ENCODE measurements at regions not wholly inside any gene's neighbourhood (a gene's known extent, or its start where the extent isn't known, plus 50 kb on each side); places are given as distances from the start of the nearest gene placed in this dataset.

- DNase-seq, result peak; percentile 61
Observed at GRCh38 chr14:75333606-75334548, 55.2 kb downstream of the FOS start.

GRCh38 chr14:75334549-75335051 is 56.0 kb downstream of the FOS start:
- no peak for DNase-seq

- peak; percentile 58 for DNase-seq
Observed at GRCh38 chr14:75335571-75335970, 56.9 kb downstream of the FOS start.

GRCh38 chr14:75338398-75338797 is 59.8 kb downstream of the FOS start:
- no peak for DNase-seq

GRCh38 chr14:75339059-75339458 is 60.4 kb downstream of the FOS start:
- DNase-seq, result no peak

DNA sequence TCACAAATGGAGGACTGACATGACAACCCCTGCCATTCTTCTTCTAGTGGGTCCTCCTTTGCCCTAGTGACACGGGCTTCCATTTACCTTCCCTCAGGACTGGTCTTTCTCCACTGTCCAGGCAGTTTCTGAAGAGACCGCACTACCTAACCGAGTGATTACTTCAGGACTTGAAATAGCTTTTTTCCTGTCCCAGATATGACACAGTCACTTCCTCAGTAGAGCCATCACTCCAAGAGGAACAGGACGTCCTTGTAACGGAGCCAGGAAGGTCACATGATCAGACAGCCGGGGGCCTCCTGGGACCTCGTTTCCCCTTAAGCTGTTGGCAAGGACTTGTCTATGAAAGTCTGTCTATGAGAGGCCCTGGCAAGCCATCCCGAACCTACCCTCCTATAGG is 62.3 kb downstream of the FOS start:
- DNase-seq, result peak; percentile 77

- no peak for DNase-seq
Observed at GRCh38 chr14:75341620-75342019, 63.0 kb downstream of the FOS start.

DNA sequence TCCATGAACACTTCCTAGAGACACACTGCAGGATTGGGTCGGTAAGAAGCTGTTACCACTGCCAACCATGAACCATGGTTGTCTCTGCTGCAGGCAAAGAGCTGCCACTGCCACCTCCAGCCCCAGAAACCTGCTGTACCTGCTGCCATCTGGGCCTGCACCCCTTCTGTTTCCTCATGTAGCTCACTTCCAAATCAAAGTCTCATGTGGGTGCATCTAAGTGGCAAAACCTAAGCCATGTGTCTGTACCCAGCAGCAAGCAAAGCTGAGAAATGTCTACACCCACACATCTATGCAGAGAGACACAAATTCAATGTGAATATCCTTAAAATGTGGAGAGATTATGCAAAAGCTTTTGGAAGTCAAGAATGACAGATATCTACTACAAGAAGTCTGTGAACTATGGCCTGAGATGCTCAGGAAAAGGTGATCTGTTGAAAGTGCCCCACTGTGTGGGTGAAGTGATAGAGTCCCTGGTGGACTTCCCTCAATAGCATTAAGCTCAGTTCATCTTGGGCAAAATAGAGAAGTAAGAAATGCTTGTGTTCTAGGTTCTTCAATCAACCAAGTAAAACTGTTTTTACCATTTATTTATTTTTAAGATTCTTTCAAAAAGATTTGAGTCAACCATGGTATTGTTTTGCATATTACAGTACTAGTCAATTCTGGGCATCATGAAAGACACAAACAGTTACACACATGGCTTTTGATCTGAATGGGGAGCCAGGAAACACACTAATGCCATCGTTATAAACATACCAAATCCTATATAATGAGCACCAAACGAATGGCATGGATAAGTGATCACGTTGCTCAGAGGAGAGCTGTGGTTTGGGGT is 64.4 kb downstream of the FOS start:
- no peak for DNase-seq

DNA sequence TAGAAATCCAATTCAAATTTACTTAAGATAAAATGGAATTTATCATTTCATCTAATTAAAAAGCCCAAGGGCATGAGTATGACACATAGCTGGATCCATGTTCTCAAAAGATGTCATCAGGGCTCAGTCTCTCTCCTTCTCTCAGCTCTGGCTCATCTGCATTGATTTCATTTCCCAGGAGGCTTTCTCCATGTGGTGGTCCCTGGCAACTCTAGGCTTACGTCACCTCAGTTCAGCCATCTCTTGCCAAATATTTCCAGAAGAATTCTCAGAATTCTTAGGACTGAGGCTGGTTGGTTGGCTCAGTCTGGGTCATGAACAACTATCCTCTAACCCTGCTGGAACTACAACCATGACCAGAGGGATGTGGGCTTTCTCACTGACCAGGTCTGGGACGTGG is 65.3 kb downstream of the FOS start:
- no peak for DNase-seq

- no peak for DNase-seq
Observed at GRCh38 chr14:75344411-75344810, 65.8 kb downstream of the FOS start.

- DNase-seq, result no peak
Observed at GRCh38 chr14:75350505-75351060, 72.0 kb downstream of the FOS start.

- DNase-seq, result no peak
Observed at GRCh38 chr14:75359098-75359497, 68.7 kb upstream of the JDP2 start.

GRCh38 chr14:75361041-75361440 is 66.8 kb upstream of the JDP2 start:
- no peak for DNase-seq

DNA sequence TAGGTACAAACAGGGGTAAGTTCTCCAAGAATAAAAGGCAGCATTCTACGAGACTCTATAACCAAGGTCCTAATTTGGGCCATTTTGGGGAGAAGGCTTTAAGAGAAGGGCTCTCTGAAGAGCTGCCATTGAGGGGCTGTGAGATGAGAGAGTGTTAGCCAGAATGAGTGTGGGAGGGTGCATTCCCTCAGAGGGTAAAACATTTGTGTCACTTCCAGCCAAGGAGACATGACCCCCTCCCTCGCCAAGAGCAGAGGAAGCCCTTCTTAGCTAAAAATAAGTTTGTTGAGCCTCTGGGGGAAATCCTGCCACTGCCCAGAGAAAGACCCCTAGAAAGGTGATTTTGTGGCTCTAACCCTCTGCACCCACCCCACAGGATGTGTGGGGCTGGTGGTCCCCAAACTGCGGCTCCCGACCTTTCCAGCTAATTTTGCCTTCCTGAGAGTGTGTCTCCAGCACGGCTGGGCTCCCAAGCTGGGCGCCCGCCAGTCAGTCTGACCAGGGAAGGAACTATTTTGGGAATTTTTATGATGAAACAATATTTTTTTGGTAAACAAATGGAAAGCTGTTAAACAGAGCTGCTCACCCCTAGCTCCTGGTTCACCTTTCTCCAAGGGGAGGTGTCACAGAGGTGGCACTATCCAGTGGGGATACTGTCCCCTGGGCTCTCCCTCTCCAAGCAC is 65.9 kb upstream of the JDP2 start:
- no peak for DNase-seq

- no peak for DNase-seq
Observed at GRCh38 chr14:75363130-75363529, 64.7 kb upstream of the JDP2 start.

DNA sequence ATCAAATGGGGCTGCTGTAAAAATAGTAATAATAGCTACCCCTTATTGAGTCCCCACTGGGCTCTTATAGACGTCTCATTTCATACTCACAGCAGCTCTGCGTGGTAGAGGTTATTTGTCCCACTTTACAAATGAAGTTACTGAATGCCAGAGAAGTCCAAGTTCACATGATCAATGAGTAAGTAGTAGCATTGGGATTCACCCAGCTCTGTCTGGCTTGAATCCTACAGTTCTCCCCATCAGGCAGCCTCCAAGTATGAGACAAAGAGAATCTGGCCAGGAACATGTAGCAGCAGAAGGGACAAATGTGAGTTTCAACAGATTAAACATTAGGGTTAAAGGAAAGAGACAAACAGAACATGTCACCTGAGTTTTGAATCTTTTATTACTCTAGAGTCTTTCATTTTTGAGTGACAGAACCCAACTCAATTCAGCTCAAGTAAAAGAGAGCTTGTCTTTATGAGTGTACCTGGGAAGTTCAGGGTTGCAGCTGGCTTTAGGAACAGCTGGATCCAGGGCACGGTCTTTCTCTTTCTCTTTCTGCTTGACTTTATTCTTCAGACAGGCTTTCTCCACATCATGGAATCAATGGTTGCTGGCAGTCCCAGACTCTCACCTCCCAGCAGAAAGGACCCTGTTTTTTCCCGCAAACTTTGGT is 64.1 kb upstream of the JDP2 start:
- no peak for DNase-seq

GRCh38 chr14:75365116-75365515 is 62.7 kb upstream of the JDP2 start:
- DNase-seq, result no peak

GRCh38 chr14:75366963-75367362 is 60.9 kb upstream of the JDP2 start:
- no peak for DNase-seq

DNA sequence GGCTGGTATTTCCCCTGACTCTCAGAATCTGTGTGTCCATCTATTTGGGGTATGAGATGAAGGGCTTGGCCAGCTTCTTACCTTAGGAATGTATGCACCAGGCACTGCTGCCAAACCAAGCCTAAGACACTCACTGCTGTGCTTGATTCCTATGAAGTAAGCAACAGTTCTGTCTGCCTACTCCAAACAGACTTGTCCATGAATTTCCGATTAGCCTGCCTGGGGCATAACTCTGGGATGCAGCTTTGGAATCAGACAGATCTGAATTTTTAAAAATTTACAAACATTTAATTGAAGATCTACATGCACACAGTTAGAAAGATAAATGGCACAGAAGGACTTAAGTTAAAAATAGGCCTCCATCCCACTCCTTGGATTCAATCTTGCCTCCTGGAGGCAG is 59.5 kb upstream of the JDP2 start:
- no peak for DNase-seq

DNA sequence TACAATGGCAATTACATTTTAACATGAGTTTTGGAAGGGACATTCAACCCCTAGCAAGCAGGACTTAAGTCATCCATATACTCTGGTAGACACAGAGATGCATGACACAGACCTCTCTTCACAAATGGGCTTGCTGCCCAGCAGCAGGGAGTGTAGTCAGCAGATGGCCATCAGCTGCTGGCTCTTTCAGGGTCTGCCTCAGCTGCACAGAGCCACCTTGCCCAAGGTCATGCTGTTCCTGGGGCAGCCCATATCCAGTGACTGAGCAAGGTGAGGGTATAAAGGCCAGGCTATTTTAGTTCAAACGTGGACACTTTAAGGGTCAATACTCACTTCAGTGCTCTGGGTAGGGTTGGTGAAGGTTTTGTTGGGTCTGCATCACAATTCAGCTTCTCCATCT is 58.3 kb upstream of the JDP2 start:
- peak; percentile 65 for DNase-seq

DNA sequence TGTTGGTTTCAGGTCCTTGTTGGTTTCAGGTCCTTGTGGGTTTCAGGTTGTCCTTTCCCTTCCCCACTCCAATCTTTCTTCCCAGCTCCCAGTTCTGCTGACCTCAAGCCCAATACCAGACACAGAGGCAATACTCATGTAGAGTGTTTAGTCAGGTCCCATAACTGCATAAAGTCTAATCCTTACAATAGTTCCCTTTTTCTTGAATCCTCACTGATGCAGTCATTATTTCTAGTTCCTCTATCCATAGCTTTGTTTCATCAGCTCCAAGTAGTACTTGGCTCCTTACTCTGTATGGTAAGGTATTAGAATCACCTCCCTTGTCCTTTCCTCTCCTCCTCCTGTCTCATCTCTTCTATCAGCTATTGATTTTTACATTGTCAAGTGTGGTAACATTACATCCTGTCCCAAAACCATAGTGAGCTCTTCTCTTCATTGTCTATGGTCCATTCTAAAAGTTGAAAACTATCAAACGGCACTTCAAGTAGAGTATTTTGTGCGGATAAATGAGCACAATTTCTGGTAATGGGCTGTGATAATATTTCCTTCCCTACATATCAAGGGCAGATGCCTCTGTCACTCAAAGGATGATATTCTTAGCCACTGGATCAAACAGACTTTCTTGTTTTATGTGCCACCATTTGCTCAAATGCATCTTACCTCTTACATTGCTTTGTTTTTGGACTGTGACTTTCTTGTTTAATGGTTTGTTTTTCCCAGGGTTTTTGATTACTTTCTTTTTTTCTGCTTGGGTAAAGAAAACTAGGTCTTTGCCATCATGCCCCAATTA is 57.2 kb upstream of the JDP2 start:
- DNase-seq, result no peak

Measured in right hindlimb (tissue), 1 donor.